ENCODE measurements at regions not wholly inside any gene's neighbourhood (a gene's known extent, or its start where the extent isn't known, plus 50 kb on each side); places are given as distances from the start of the nearest gene placed in this dataset.

- Histone ChIP-seq H3K27ac (no peak overlapping the region), H3K36me3 (no peaks in the 10 kb centered on the region), H3K4me1 (ENCODE audit: insufficient read depth) (no peaks in the 10 kb centered on the region), H3K9me3 (no peaks in the 10 kb centered on the region), H3K4me3 (no peak overlapping the region), H3K27me3 (no peaks in the 10 kb centered on the region)
- 89 to 92% (median 90%) methylated on average over 4 of the region's 4 CpGs for WGBS, 3 donors
- DNase-seq = no peak
- intact Hi-C loops (cut with DNase I) = no loop called here
- no peak for TF ChIP-seq EP300 (IDR thresholded peaks at IDR 0.05)
- TF ChIP-seq POLR2A (IDR thresholded peaks at IDR 0.05) = no peak
- TF ChIP-seq CTCF (IDR thresholded peaks at IDR 0.05) = no peak
These were observed 932.2 kb downstream of the TDRD15 start for GRCh38 chr2:22055784-22056620.

GRCh38 chr2:22056621-22057132, 932.9 kb downstream of the TDRD15 start:
- H3K9me3 ChIP-seq = no peaks in the 10 kb centered on the region
- TF ChIP-seq EP300 (IDR thresholded peaks at IDR 0.05) (no peak), POLR2A (IDR thresholded peaks at IDR 0.05) (no peak), CTCF (IDR thresholded peaks at IDR 0.05) (no peak)
- WGBS, 3 donors = 93 to 94% (median 93%) methylated on average over 5 of the region's 5 CpGs
- no peak for DNase-seq
- H3K4me1 ChIP-seq (ENCODE audit: insufficient read depth) = no peaks in the 10 kb centered on the region
- no peaks in the 10 kb centered on the region for H3K27me3 ChIP-seq
- H3K4me3 ChIP-seq = no peak overlapping the region
- H3K36me3 ChIP-seq = no peaks in the 10 kb centered on the region
- no peak overlapping the region for H3K27ac ChIP-seq
- intact Hi-C loops (cut with DNase I) = no loop called here

GRCh38 chr2:22062679-22063078, 938.9 kb downstream of the TDRD15 start:
- Histone ChIP-seq H3K36me3 (no peaks in the 10 kb centered on the region), H3K4me1 (ENCODE audit: insufficient read depth) (no peaks in the 10 kb centered on the region), H3K4me3 (no peak overlapping the region), H3K27ac (no peak overlapping the region), H3K9me3 (no peaks in the 10 kb centered on the region), H3K27me3 (no peaks in the 10 kb centered on the region)
- intact Hi-C loops (cut with DNase I) = no loop called here
- no peak for TF ChIP-seq POLR2A (IDR thresholded peaks at IDR 0.05)
- DNase-seq = no peak
- WGBS, 3 donors = 81 to 90% (median 89%) methylated on average over 4 of the region's 4 CpGs

GRCh38 chr2:22076454-22076853, 952.7 kb downstream of the TDRD15 start:
- 46 to 60% (median 53%) methylated on average over 1 of the region's 1 CpG for WGBS, 3 donors

More at GRCh38 chr2:22076454-22076853, 952.7 kb downstream of the TDRD15 start:
- H3K36me3 ChIP-seq = no peaks in the 10 kb centered on the region
- H3K4me3 ChIP-seq = no peak overlapping the region
- H3K27me3 ChIP-seq = no peaks in the 10 kb centered on the region
- intact Hi-C loops (cut with DNase I) = no loop called here
- no peaks in the 10 kb centered on the region for H3K9me3 ChIP-seq
- TF ChIP-seq POLR2A (IDR thresholded peaks at IDR 0.05) (no peak), EP300 (IDR thresholded peaks at IDR 0.05) (no peak), CTCF (IDR thresholded peaks at IDR 0.05) (no peak)
- no peaks in the 10 kb centered on the region for H3K4me1 ChIP-seq (ENCODE audit: insufficient read depth)
- no peak overlapping the region for H3K27ac ChIP-seq
- DNase-seq = no peak

All from ovary (tissue), 7 donors.